AG09319 (cell line): ENCODE measurements at regions not wholly inside any gene's neighbourhood (a gene's known extent, or its start where the extent isn't known, plus 50 kb on each side); places are given as distances from the start of the nearest gene placed in this dataset.

Source experiments
- DNase-seq: peaks from one replicate; pipeline ENCODE4 v3.0.0-alpha.2; 2010; ENCODE audit warnings: low read depth; ENCODE audit errors: extremely low read depth
- TF ChIP-seq, protein P1 (sequence below): IDR thresholded peaks from 2 replicates; pipeline ENCODE4 v1.5.1; 2011; ENCODE audit warnings: low read depth, mild to moderate bottlenecking, inconsistent platforms, low read length, moderate library complexity

DNA sequence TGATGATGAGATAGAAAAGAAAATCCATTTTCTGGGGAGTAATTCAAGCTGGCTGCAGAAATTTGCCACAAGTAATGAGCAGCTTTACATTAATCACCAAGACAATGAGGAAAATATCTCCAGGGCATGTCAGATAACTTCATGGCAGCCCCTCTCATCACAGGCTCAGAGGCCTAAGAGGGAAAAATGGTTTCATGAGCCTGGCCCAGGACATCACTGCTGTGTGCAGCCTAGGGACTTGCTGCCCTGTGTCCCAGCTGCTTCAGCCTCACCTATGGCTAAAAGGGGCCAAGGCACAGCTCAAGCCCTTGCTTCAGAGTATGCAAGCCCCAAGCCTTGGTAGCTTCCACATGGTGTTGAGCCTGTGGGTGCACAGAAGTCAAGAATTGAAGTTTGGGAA lies 161.7 kb downstream of the OPA1 start:
- no peak for DNase-seq
- TF ChIP-seq, protein P1, sequence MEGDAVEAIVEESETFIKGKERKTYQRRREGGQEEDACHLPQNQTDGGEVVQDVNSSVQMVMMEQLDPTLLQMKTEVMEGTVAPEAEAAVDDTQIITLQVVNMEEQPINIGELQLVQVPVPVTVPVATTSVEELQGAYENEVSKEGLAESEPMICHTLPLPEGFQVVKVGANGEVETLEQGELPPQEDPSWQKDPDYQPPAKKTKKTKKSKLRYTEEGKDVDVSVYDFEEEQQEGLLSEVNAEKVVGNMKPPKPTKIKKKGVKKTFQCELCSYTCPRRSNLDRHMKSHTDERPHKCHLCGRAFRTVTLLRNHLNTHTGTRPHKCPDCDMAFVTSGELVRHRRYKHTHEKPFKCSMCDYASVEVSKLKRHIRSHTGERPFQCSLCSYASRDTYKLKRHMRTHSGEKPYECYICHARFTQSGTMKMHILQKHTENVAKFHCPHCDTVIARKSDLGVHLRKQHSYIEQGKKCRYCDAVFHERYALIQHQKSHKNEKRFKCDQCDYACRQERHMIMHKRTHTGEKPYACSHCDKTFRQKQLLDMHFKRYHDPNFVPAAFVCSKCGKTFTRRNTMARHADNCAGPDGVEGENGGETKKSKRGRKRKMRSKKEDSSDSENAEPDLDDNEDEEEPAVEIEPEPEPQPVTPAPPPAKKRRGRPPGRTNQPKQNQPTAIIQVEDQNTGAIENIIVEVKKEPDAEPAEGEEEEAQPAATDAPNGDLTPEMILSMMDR, result no peak

DNA sequence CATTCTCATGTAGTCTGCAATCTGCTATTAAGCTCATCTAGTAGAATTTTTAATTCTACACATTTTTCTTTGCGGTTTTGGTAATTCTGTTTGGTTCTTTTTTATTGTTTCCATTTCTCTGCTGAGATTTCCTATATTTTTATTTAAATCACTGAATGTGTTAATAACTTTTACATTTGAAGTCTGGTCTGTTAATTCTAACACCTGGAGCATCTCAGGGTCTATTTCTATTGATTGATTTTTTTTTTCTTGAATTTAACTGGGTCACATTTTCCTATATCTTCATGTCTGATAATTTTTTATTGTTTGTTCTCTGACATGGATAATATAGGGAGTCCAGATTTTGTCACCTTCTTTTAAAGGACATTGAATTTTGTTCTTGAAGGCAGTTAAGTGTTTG lies 163.5 kb downstream of the OPA1 start:
- DNase-seq, result no peak
- TF ChIP-seq, protein P1, result no peak

DNA sequence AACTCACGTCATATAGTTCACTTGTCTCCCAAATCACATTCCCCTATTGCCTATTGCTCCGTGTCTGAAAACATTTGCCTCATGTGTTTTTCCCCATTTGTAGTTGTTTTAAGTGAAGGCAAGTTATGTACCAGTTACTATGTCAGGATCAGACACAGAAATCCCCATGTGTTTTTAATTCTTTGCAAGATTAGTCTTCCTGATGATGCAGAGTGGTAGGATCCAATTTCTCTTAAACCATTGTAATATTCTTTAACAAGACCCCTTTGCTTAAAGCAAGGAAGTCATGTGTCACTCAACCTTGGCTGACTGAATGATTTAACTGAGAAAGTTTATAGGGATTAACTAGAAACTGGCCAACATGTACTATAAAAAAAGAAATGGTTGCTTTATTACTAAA lies 164.4 kb downstream of the OPA1 start:
- no peak for DNase-seq
- TF ChIP-seq, protein P1, result no peak

DNA sequence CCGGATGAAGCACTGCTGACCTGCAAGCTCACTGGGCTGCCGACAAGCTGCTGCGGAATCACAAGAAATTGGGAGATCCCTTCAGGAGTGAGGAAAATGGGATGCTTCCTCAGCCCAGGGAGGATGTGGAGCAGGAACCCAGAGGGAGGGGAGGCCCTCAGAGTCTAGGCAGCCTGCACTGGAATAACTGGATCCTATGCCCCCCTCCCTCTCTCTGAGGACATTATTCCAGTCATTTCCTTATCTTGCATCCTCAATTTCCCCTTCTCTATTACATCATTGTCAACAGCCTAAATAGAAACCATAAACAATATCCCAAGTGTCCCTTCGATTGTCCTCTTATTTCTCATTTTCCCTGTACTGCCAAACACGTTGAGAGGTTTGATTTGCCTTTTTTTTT lies 169.0 kb downstream of the OPA1 start:
- no peak for DNase-seq
- TF ChIP-seq, protein P1, result no peak

DNA sequence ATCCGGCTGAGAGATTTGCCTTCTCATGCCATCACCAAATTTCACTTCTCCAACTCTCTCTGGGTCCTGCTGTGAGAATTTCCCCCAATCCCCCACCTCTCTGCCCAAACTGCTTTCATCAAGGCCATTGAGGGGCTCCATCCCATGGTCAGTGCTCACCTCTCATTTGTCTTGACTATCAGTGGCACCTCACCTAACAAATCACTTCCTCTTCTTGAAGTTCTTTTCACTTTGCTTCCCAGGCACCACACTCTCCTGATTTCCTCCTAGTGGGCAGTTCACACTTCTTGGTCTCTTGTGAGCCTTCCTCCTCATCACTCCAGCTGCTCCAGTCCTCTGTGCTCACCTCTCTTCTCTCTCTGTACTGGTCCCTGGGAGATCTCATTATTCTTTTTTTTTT lies 169.6 kb downstream of the OPA1 start:
- TF ChIP-seq, protein P1, result no peak
- DNase-seq, result no peak

DNA sequence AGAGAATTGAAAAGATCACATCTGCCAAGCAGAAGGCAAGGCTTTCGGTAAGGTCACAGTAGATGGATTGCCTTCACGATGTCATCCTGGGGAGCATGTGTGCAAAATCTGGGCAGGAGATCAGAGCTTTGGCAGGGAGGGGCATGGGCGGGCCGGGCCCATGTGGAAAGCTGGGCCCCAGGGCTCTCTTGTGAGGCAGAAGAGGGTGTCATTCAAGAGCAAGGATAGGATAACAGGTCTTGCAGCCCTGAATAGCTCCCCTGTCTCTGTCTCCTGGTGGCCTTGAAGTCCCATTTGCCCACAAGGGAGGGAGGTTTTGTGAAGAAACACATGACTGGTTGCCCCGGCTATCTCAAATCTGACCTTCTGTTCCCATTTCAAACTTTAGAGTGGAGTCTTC lies 172.0 kb downstream of the OPA1 start:
- no peak for DNase-seq
- TF ChIP-seq, protein P1, result no peak

DNA sequence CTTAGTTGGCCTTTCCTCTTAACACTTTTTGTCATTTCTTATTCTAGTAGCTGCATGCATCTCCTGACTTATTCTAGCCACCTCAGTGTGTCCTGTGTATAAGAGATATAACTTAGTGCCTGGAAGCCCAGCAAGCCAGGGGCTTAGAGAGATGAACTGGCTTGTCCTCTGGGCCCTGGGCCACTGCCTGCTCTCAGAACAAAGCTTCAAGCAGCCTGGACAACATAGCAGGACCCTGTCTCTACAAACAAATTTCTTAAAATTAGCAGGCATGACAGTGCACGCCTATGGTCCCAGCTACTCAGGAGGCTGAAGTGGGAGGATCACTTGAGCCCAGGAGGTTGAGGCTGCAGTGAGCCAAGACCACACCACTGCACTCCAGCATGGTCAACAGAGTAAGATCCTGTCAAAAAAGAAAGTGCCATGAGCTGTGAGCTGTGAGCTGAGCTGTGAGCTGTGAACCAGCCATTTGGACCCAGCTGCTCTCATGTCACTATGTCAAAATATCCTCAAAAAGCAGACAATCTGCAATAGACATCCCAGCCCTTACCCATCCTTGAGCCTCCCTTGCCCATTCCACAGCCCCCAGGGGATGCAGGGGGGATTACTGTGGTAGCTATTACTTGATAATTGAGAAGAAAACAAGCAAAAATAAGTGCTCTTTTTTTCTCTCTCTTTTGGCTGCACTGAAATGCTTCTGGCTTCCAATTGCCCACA lies 174.5 kb downstream of the OPA1 start:
- TF ChIP-seq, protein P1, result no peak
- no peak for DNase-seq
